NCI-H82 (cell line): ENCODE measurements at regions not wholly inside any gene's neighbourhood (a gene's known extent, or its start where the extent isn't known, plus 50 kb on each side); places are given as distances from the start of the nearest gene placed in this dataset.
A peak's percentile ranks its signal among the peaks of the same experiment; 100 is the strongest.

Source experiments
- DNase-seq: peaks from one replicate; lab custom pipeline; 2025; lab: John Stamatoyannopoulos, UW

DNA sequence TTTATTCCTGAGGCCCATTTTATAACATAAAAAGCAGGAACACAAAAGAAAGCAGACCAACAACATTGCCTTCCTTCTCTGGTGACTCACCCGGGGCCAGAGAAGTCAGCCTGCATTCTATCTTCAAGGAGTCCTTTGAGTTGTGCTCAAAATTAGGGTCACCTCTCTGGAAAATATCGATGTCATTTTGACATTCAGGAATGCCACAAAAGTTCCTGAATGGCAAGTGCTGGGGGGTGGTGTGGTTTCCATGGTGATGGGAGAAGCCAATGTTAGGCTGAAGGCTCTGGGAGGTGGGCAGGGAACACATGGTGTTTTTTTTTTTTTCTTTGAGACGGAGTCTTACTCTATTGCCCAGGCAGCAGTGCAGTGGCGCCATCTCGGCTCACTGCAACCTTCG lies 159.6 kb downstream of the HAPSTR1 start:
- DNase-seq, result no peak

GRCh38 chr16:9254863-9255262 lies 163.4 kb downstream of the HAPSTR1 start:
- DNase-seq, result no peak

DNA sequence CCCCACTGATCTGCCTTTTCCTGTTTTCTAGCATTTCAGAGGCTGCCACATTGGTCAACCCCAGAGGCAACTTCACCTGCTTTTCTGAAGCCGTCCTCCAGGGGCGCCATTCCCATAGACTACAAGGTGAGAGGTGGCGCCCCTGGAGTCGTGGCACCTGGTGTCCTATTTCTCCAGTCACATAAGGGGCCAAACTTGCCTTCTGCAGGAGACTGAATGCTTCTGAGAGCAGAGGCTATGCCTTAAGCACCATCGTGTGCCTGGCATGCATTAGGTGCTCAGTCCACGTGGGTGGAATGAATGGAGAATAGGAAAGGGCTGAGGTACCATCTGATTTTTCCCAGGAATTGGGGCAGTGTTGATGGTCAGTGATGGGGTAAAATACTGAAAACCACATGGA lies 164.8 kb downstream of the HAPSTR1 start:
- peak; percentile 76 for DNase-seq

GRCh38 chr16:9257843-9258242 lies 166.4 kb downstream of the HAPSTR1 start:
- no peak for DNase-seq

DNA sequence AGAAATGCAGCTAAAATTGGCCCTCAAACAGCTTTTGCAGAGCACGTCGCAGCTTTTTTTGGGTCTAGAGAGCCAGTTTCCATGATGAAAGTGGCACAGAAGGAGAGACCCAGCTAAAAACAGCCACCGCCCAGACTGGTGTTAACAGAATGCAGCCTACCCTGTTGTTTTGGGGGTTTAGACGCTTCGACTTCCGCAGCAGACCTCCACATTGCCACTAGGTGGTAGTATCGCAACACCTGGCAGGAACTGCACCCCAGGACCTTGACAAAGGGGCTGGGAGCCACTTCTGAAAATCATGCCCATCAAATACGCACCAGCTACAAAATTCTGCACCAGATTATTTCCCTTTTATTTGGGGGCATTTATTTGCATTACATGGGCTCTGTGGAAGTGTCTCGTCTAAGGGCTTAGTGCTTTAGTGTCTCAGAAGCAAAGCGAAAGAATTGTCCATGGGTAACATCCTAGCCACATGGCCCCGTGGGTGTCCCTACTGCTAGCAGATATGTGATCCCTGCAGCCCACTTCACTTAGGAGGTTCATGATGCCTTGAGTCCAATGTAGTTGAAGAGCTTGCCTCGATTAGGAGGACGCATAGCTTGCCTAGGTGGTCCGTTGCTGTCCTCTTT lies 167.1 kb downstream of the HAPSTR1 start:
- DNase-seq, result peak; percentile 82

DNA sequence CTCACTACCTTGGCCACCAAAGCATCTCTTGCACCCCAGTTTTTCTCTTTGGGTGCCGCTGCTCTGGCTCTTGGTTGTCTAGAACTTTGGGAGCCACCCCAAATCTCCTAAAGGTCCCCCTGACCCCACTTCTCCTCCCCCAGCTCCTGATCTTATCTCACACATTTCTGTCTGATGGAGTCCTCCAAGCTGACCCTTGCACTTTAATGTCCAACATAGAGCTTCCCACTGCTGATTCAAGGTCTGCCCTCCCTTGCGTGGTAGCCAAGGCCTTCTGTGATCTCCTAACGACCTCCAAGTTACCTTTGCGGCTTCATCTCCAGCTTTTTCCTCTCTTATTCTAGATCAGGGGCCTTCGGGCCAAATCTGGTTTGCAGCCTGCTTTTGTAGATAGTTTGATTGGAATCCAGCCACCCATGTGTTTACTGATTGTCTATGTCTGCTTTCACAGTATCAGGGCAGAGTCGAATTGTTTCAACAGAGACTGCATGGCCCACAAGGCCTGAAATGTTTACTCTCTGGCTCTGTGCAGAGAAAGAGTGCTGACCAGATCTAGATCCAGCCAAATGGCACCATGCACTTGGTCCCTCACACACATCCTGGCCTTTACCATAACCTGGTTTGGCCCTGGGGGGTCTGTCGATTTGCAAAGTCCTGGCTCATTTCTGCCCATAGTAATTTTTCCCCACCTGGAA lies 168.6 kb downstream of the HAPSTR1 start:
- no peak for DNase-seq

- DNase-seq, result peak; percentile 37
Measured at GRCh38 chr16:9260666-9261065, 169.2 kb downstream of the HAPSTR1 start.

GRCh38 chr16:9261376-9261775 lies 169.9 kb downstream of the HAPSTR1 start:
- DNase-seq, result no peak

DNA sequence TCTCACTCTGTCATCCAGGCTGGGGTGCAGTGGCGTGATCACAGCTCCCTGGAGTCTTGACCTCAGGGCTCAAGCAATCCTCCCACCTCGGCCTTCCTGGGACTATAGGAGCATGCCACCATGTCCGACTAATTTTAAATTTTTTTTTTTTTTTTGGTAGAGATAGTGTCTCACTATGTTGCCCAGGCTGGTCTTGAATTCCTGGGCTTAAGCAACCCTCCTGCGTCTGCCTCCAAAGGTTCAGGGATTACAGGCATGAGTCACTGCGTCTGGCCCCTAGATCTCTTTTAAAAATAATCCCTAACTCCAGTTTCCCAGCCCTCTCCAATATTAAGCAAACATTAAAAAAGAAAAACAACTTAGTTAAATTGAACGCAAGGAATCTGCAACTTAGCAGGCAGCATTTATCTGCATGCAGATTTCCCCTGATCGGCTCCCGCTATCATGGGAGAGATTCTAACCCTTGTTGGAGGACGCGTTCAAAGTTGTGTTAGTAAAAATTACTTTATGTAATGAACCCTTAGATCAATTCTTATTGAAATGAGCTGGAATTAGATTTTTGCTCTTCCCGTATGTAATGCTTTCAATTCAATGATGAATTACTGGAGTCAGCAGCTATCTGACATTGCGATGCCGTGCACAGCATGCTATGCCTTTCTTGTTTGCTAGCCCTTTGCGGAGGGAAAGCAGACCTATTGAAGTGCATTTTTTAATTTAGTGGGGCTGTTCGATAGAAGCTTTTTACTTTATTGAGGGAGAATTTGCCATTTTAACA lies 171.7 kb downstream of the HAPSTR1 start:
- peak; percentile 44 for DNase-seq

DNA sequence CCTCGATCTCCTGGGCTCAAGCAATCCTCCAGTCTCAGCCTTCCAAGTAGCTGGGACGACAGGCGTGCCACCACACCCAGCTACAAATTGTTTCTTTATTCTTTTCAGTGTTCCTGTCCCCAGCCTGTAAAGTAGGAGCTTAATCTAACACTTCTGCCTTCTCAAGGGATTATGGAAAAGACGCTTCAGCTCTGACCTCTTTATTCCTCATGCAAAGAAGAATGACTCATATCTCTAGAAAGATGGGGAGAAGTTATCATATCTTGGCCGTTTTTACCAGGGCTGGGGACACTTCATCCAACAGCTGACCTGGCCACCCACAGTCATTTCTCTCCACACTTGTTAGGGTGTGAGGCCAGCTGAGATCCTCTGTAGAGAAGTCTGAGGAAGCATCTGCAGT lies 172.6 kb downstream of the HAPSTR1 start:
- DNase-seq, result peak; percentile 37

DNA sequence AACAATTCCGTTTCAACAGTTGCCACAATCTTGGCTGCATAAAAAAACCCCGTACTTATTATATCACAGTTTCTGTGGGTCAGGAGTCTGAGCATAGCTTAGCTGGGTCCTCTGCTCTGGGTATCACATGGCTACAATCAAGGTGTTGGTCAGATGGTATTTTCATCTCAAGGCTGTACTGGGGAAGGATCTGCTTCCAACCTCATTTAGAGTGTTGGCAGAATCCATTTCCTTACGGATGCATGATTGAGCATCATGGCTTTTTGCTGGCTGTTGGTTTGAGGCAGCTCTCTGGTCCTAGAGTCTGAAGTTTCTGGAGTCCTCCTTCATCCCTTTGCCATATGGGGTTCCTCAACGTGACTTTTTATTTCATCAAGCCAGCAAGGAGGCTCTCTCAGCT lies 177.0 kb downstream of the HAPSTR1 start:
- DNase-seq, result no peak

GRCh38 chr16:9270424-9270823 lies 179.0 kb downstream of the HAPSTR1 start:
- peak; percentile 66 for DNase-seq

DNA sequence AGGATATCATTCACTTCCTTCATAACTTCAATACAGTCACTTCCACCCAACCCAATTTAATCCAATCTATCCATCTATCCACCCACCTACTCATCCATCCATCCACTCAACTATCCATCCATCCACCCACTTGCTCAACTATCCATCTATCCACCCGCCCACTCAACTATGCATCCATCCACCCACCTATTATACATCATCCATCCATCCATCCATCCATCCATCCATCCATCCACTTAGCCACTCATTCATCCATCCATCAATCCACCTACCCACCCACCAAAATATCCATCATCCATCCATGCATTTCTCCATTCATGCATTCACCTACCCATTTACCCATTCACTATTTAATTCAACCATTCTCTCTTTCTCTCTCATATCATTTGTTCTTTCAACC lies 179.5 kb downstream of the HAPSTR1 start:
- DNase-seq, result no peak

DNA sequence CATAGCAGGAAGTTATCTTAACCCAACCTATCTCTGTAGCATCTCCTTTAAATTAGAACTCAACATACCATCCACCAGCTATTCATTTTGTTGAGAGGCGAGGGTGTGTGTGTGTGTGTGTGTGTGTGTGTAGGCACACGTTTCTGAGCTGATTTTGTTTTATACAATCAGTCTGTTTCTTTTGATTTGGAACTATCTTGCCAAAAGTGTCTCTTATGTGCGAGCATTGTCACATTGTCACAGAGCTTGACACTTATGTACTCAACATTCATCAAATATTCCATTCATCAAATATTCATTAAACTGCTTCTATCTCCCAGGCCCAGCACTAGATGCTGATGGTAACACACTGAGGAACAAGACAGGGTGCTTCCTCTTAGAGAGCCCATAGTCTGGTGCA lies 180.4 kb downstream of the HAPSTR1 start:
- DNase-seq, result no peak

- DNase-seq, result no peak
Measured at GRCh38 chr16:9275377-9275776, 183.9 kb downstream of the HAPSTR1 start.

- no peak for DNase-seq
Measured at GRCh38 chr16:9275816-9276354, 184.4 kb downstream of the HAPSTR1 start.

GRCh38 chr16:9279291-9280068 lies 188.0 kb downstream of the HAPSTR1 start:
- no peak for DNase-seq

- peak; percentile 33 for DNase-seq
Measured at GRCh38 chr16:9280069-9280466, 188.6 kb downstream of the HAPSTR1 start.

DNA sequence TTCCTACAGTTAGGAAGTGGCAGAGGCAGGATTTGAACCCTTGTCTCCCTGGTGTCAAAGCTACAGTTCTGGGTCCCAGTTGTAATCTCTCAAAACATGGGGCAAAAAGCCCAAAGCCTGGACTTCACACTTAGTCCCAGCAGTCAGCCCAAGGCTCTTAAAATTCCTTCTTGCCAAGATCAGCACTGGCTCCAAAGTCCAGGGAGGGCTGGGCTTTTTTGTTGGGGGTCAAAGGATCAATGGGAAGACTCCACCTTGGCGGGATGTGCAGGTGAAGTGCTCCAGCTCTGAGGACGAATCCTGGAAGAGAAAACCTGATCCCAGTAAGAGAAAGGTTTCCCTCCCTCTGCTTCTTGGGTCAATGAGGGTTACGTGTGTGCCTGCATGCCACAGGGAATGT lies 195.5 kb downstream of the HAPSTR1 start:
- DNase-seq, result no peak

DNA sequence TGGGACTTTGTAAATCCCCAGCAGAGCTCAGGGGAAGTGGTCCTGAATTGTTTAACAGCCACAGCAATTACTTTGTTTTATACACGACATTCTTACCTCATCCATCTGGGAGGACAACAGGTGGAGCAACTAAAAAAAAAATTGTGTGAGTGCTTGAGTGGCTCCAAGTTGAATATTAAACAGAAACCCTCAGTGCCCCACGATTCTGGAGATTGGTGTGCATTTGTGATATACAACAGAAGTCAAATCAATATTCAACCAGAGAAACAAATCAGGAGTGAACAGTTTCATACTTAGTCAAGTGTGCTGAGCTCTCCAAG lies 204.8 kb downstream of the HAPSTR1 start:
- no peak for DNase-seq

- peak; percentile 23 for DNase-seq
Measured at GRCh38 chr16:9297437-9298113, 206.1 kb downstream of the HAPSTR1 start.

DNA sequence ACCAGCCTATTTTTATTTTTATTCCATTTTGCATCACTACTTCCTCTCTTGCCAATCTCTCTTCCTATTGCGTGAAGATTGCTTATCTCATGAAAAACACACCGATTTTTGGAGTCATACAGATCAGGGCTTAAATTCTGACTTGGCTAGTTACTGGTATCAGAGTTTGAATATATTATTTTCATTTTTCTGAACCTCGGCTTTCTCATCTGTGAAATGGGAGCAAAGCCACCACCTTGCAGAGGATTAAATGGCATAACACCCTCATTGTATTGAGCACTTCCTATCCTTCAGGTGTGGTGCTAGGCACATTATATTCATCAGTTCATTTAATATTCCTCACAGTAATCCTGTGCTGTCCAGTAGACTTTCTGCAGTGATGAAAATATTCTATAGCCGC lies 208.8 kb downstream of the HAPSTR1 start:
- no peak for DNase-seq
